ENCODE measurements at regions not wholly inside any gene's neighbourhood (a gene's known extent, or its start where the extent isn't known, plus 50 kb on each side); places are given as distances from the start of the nearest gene placed in this dataset.

GRCh38 chr6:164817662-164818061 lies 491.7 kb downstream of the C6orf118 start:
- TF ChIP-seq, protein P1, sequence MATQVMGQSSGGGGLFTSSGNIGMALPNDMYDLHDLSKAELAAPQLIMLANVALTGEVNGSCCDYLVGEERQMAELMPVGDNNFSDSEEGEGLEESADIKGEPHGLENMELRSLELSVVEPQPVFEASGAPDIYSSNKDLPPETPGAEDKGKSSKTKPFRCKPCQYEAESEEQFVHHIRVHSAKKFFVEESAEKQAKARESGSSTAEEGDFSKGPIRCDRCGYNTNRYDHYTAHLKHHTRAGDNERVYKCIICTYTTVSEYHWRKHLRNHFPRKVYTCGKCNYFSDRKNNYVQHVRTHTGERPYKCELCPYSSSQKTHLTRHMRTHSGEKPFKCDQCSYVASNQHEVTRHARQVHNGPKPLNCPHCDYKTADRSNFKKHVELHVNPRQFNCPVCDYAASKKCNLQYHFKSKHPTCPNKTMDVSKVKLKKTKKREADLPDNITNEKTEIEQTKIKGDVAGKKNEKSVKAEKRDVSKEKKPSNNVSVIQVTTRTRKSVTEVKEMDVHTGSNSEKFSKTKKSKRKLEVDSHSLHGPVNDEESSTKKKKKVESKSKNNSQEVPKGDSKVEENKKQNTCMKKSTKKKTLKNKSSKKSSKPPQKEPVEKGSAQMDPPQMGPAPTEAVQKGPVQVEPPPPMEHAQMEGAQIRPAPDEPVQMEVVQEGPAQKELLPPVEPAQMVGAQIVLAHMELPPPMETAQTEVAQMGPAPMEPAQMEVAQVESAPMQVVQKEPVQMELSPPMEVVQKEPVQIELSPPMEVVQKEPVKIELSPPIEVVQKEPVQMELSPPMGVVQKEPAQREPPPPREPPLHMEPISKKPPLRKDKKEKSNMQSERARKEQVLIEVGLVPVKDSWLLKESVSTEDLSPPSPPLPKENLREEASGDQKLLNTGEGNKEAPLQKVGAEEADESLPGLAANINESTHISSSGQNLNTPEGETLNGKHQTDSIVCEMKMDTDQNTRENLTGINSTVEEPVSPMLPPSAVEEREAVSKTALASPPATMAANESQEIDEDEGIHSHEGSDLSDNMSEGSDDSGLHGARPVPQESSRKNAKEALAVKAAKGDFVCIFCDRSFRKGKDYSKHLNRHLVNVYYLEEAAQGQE (IDR thresholded peaks at IDR 0.05; ENCODE audit: borderline replicate concordance), result no peak
- TF ChIP-seq POLR2AphosphoS5 (IDR thresholded peaks at IDR 0.05) (no peak), TAF1 (IDR thresholded peaks at IDR 0.05; ENCODE audit: low read depth) (no peak), CTCF (IDR thresholded peaks at IDR 0.05; ENCODE audit: poor library complexity, severe bottlenecking) (no peak), EZH2 (IDR thresholded peaks at IDR 0.05; ENCODE audit: borderline replicate concordance, insufficient read depth, low read length, poor library complexity, severe bottlenecking) (no peak)

Data from neural cell (in vitro differentiated cells).